Upper lobe of right lung (tissue), 1 donor: ENCODE measurements at regions not wholly inside any gene's neighbourhood (a gene's known extent, or its start where the extent isn't known, plus 50 kb on each side); places are given as distances from the start of the nearest gene placed in this dataset.

Source experiments
- ATAC-seq: fragments of 200-7000 bp; cut with Tn5 transposase; one replicate; pipeline ENCODE4 v1.9.1; 2020; ENCODE audit warnings: mild to moderate bottlenecking, moderate library complexity
- DNase-seq: peaks from one replicate; pipeline ENCODE4 v3.0.0-alpha.2; 2020
- H3K27ac ChIP-seq: fragments of 200-600 bp; one replicate; pipeline ENCODE4 v1.8.0; 2022
- H3K27me3 ChIP-seq: fragments of 200-600 bp; one replicate; pipeline ENCODE4 v1.8.0; 2022; ENCODE audit warnings: mild to moderate bottlenecking
- H3K36me3 ChIP-seq: fragments of 200-600 bp; one replicate; pipeline ENCODE4 v1.8.0; 2022
- H3K4me1 ChIP-seq: fragments of 200-600 bp; one replicate; pipeline ENCODE4 v1.8.0; 2022
- H3K4me3 ChIP-seq: fragments of 200-600 bp; one replicate; pipeline ENCODE4 v1.8.0; 2022; ENCODE audit warnings: mild to moderate bottlenecking
- H3K9me3 ChIP-seq: fragments of 200-600 bp; one replicate; pipeline ENCODE4 v1.8.0; 2022
- intact Hi-C: fragments of 100-400 bp; cut with DNase I; formaldehyde crosslinking; loops from one replicate; pipeline ENCODE4 v1.11.0; 2022
- TF ChIP-seq, protein P1 (sequence below): fragments of 200-600 bp; IDR thresholded peaks from one replicate; pipeline ENCODE4 v1.8.0; 2022; ENCODE audit warnings: antibody characterized with exemption
- donor health status: DM: no; HTN: yes; CAD: no; lungs with severe emphysema.

GRCh38 chr15:47397655-47398054, 319.6 kb upstream of the SEMA6D start:
- intact Hi-C loops, result no loop called here
- Histone ChIP-seq H3K36me3 (no peaks in the 10 kb centered on the region), H3K9me3 (no peaks in the 10 kb centered on the region), H3K27ac (no peak overlapping the region), H3K4me1 (peaks cover 3% of the 10 kb centered on the region), H3K27me3 (peaks cover under 1% of the 10 kb centered on the region), H3K4me3 (no peak overlapping the region)
- ATAC-seq (no peak), DNase-seq (no peak)
- TF ChIP-seq, protein P1, sequence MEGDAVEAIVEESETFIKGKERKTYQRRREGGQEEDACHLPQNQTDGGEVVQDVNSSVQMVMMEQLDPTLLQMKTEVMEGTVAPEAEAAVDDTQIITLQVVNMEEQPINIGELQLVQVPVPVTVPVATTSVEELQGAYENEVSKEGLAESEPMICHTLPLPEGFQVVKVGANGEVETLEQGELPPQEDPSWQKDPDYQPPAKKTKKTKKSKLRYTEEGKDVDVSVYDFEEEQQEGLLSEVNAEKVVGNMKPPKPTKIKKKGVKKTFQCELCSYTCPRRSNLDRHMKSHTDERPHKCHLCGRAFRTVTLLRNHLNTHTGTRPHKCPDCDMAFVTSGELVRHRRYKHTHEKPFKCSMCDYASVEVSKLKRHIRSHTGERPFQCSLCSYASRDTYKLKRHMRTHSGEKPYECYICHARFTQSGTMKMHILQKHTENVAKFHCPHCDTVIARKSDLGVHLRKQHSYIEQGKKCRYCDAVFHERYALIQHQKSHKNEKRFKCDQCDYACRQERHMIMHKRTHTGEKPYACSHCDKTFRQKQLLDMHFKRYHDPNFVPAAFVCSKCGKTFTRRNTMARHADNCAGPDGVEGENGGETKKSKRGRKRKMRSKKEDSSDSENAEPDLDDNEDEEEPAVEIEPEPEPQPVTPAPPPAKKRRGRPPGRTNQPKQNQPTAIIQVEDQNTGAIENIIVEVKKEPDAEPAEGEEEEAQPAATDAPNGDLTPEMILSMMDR, result no peak

GRCh38 chr15:47398132-47398531, 319.2 kb upstream of the SEMA6D start:
- Histone ChIP-seq H3K36me3 (no peaks in the 10 kb centered on the region), H3K27ac (no peak overlapping the region), H3K9me3 (no peaks in the 10 kb centered on the region), H3K4me1 (peaks cover 3% of the 10 kb centered on the region), H3K4me3 (no peak overlapping the region), H3K27me3 (peaks cover 6% of the 10 kb centered on the region)
- intact Hi-C loops, result no loop called here
- ATAC-seq, result no peak
- TF ChIP-seq, protein P1, result no peak
- DNase-seq, result no peak

GRCh38 chr15:47398594-47398993, 318.7 kb upstream of the SEMA6D start:
- DNase-seq, result no peak
- TF ChIP-seq, protein P1, result no peak
- Histone ChIP-seq H3K27me3 (peaks cover 6% of the 10 kb centered on the region), H3K27ac (no peak overlapping the region), H3K4me1 (peaks cover 3% of the 10 kb centered on the region), H3K9me3 (no peaks in the 10 kb centered on the region), H3K4me3 (no peak overlapping the region), H3K36me3 (no peaks in the 10 kb centered on the region)
- ATAC-seq, result no peak
- intact Hi-C loops, result no loop called here

DNA sequence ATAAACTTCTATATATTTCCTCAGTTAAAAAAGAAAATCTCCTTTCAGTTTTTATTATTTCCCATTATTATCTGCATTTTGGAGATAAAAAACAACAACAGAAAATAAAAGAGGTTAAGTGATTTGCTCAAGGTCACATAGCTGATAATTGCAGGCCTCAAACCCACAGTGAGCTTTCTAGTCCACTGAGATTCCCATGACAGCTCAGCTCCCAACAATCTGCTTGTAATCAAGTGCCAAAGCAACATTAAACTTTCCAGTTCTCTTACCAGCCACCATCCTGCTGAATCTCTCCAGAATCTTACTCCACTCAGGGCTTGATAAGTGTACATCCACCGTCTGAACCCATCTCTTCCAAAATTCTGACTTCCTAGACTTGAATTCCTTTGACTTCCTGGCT, 318.2 kb upstream of the SEMA6D start:
- intact Hi-C loops, result no loop called here
- no peaks in the 10 kb centered on the region for H3K36me3 ChIP-seq

DNA sequence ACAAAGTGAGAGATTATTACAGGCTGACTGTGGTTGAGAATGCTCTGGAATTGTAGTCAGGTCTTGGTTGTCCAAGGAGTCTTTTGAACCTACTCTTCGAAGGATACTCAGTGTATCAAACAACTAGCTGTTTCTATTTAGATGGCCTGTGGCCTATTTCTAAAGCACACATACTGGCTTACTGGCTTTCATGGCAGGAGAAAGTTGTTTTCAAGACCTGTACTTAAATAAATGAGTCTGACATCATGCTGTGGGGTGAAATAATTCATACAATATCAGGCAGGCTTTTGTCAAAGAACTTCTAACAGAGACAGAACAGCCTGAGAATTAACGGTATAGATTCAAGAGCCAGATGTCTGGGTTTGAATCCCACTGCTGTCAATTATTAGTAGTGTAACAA, 316.7 kb upstream of the SEMA6D start:
- Histone ChIP-seq H3K9me3 (no peaks in the 10 kb centered on the region), H3K4me1 (peaks cover 3% of the 10 kb centered on the region), H3K27me3 (peaks cover 6% of the 10 kb centered on the region), H3K4me3 (no peak overlapping the region), H3K27ac (no peak overlapping the region), H3K36me3 (no peaks in the 10 kb centered on the region)
- TF ChIP-seq, protein P1, result no peak
- intact Hi-C loops, result no loop called here
- DNase-seq, result no peak
- no peak for ATAC-seq

More for the DNA sequence above, 318.2 kb upstream of the SEMA6D start:
- H3K27ac ChIP-seq, result no peak overlapping the region
- H3K27me3 ChIP-seq, result peaks cover 6% of the 10 kb centered on the region
- ATAC-seq, result no peak
- H3K9me3 ChIP-seq, result no peaks in the 10 kb centered on the region
- no peak overlapping the region for H3K4me3 ChIP-seq
- no peak for DNase-seq
- peaks cover 3% of the 10 kb centered on the region for H3K4me1 ChIP-seq
- TF ChIP-seq, protein P1, result no peak

- DNase-seq, result no peak
- Histone ChIP-seq H3K27ac (no peak overlapping the region), H3K9me3 (no peaks in the 10 kb centered on the region), H3K4me3 (no peak overlapping the region), H3K27me3 (peaks cover 6% of the 10 kb centered on the region), H3K4me1 (peaks cover 3% of the 10 kb centered on the region), H3K36me3 (no peaks in the 10 kb centered on the region)
- TF ChIP-seq, protein P1, result no peak
- peak; percentile 78 for ATAC-seq
- intact Hi-C loops, result no loop called here
These were observed 315.9 kb upstream of the SEMA6D start for GRCh38 chr15:47401427-47401826.
